GM13976 (cell line): ENCODE measurements at regions not wholly inside any gene's neighbourhood (a gene's known extent, or its start where the extent isn't known, plus 50 kb on each side); places are given as distances from the start of the nearest gene placed in this dataset.

Source experiments
- DNase-seq: peaks from one replicate; pipeline ENCODE4 v3.0.0; 2012; ENCODE audit warnings: low spot score
- in situ Hi-C: fragments of 300-500 bp; cut with MboI; formaldehyde crosslinking; loops from one replicate; pipeline ENCODE4 v1.12.0; 2022; ENCODE audit warnings: low sequenced_read_pairs, mixed read lengths, inconsistent platforms; ENCODE audit not compliant: unreplicated experiment
- TF ChIP-seq, protein P1 (sequence below): IDR thresholded peaks from 2 replicates; pipeline ENCODE4 v1.5.1; 2012; ENCODE audit warnings: borderline replicate concordance, mild to moderate bottlenecking; ENCODE audit not compliant: insufficient read depth; ENCODE audit errors: extremely low read depth, missing control alignments, control extremely low read depth

DNA sequence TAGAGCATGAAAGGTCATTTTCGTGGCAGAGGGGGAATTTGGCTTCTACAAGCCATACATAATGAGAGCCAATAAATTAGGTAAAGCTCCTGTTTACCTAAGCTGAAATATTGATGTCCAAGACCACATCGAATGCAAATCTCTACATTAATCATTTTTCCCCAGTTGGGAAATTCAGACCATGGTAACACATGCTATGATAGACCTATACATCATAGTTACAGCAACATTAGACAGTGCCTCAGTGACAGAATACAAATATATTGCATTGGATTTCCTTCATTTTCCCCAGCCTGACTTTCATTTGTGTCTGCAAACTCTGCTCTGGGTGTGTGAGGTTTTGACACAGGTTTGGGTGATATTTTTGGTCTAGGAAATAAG is 1079.7 kb upstream of the TENM4 start:
- DNase-seq = no peak
- TF ChIP-seq, protein P1, sequence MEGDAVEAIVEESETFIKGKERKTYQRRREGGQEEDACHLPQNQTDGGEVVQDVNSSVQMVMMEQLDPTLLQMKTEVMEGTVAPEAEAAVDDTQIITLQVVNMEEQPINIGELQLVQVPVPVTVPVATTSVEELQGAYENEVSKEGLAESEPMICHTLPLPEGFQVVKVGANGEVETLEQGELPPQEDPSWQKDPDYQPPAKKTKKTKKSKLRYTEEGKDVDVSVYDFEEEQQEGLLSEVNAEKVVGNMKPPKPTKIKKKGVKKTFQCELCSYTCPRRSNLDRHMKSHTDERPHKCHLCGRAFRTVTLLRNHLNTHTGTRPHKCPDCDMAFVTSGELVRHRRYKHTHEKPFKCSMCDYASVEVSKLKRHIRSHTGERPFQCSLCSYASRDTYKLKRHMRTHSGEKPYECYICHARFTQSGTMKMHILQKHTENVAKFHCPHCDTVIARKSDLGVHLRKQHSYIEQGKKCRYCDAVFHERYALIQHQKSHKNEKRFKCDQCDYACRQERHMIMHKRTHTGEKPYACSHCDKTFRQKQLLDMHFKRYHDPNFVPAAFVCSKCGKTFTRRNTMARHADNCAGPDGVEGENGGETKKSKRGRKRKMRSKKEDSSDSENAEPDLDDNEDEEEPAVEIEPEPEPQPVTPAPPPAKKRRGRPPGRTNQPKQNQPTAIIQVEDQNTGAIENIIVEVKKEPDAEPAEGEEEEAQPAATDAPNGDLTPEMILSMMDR = no peak
- in situ Hi-C loops = no loop called here

GRCh38 chr11:80519596-80520506 is 1079.0 kb upstream of the TENM4 start:
- DNase-seq = no peak
- in situ Hi-C loops = no loop called here
- TF ChIP-seq, protein P1 = no peak

DNA sequence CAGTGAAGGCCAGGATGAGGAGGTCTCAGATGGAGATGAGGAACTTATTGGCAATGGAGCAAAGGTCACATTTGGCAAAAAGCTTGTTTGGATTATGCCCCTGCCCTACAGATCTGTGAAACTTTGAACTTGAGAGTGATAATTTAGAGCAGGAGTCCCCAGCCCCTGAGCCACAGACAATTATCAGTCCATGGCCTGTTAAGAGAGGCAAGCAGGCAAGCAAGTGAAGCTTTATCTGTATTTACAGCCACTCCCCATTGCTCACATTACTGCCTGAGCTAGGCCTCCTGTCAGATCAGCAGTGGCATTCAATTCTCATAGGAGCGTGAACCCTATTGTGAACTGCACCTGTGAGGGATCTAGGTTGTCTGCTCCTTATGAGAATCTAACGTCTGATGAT is 1076.9 kb upstream of the TENM4 start:
- TF ChIP-seq, protein P1 = no peak
- in situ Hi-C loops = no loop called here

DNA sequence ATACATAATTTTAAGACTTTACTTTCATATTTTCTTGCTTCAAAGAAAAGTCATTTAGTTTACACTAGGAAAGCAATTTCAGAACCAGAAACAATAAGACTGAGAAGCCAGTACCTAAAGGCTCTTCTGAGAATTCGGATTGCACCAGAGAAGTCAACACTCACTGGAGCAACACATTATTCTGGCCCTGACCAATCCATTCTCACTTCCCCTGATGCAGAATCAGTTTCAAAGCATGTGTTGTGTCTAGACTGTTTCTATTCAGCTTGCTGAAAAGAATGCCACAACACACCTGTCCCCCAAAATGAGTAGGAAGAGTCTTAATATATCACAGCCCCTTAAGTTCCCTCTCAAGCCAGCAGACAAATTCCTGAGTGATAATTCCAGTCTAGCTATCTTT is 1074.3 kb upstream of the TENM4 start:
- TF ChIP-seq, protein P1 = no peak
- in situ Hi-C loops = no loop called here
- DNase-seq = no peak

More for the DNA sequence above, 1076.9 kb upstream of the TENM4 start:
- no peak for DNase-seq

- no peak for DNase-seq
- TF ChIP-seq, protein P1 = no peak
- in situ Hi-C loops = no loop called here
Observed at GRCh38 chr11:80512491-80512890, 1071.7 kb upstream of the TENM4 start.

GRCh38 chr11:80505771-80506170 is 1064.9 kb upstream of the TENM4 start:
- in situ Hi-C loops = no loop called here
- DNase-seq = no peak
- TF ChIP-seq, protein P1 = no peak
